ENCODE measurements at regions not wholly inside any gene's neighbourhood (a gene's known extent, or its start where the extent isn't known, plus 50 kb on each side); places are given as distances from the start of the nearest gene placed in this dataset.

- TF ChIP-seq CTCF (IDR thresholded peaks at IDR 0.05) (no peak), POLR2A (IDR thresholded peaks at IDR 0.05) (no peak)
- peaks cover 0 to 4% (median 0%) of the 10 kb centered on the region in 12 donors for H3K9me3 ChIP-seq
- peaks cover 0 to 46% (median 31%) of the 10 kb centered on the region in 12 donors for H3K4me1 ChIP-seq
- DNase-seq (no peak), ATAC-seq (peak in 2 of 4 donors; percentile 41 to 44)
- 14 to 27% (median 22%) methylated on average over 8 of the region's 8 CpGs for WGBS, 4 donors
- intact Hi-C loops (cut with DNase I): loop anchor here in 2 of 10 donors (5.0 to 10.0 kb wide), 2 partner anchors 198 to 254 kb away; no protein-coding TSS in a partner anchor
- no peaks in the 10 kb centered on the region for H3K27me3 ChIP-seq
- no peaks in the 10 kb centered on the region for H3K36me3 ChIP-seq
- H3K4me3 ChIP-seq: no peak overlapping the region
- H3K27ac ChIP-seq: peak overlapping the region; percentile 40 to 79 (median 60)
These were observed 421.8 kb upstream of the TBL1XR1 start for GRCh38 chr3:177618873-177619733.

GRCh38 chr3:177620073-177620472 is 422.8 kb upstream of the TBL1XR1 start:
- no peak overlapping the region for H3K4me3 ChIP-seq
- H3K27me3 ChIP-seq: no peaks in the 10 kb centered on the region
- peaks cover 0 to 37% (median 30%) of the 10 kb centered on the region in 12 donors for H3K4me1 ChIP-seq
- WGBS, 4 donors: 93 to 95% (median 94%) methylated on average over 9 of the region's 9 CpGs
- no peak for TF ChIP-seq CTCF (IDR thresholded peaks at IDR 0.05)
- TF ChIP-seq POLR2A (IDR thresholded peaks at IDR 0.05): no peak
- DNase-seq (no peak), ATAC-seq (no peak)
- intact Hi-C loops (cut with DNase I): loop anchor here in 2 of 10 donors (5.0 to 10.0 kb wide), 2 partner anchors 65 to 423 kb away; partner anchors contain the start of gene TBL1XR1 (in 1 of the 2)
- peak overlapping the region in 5 of 12 donors; percentile 58 to 79 (median 71) for H3K27ac ChIP-seq
- H3K9me3 ChIP-seq: no peaks in the 10 kb centered on the region
- H3K36me3 ChIP-seq: no peaks in the 10 kb centered on the region

- intact Hi-C loops (cut with DNase I): loop anchor here in 2 of 10 donors (5.0 to 10.0 kb wide), 2 partner anchors 62 to 425 kb away; partner anchors contain the start of gene TBL1XR1 (in 1 of the 2)
These were observed 425.2 kb upstream of the TBL1XR1 start for GRCh38 chr3:177622520-177622919.

More at GRCh38 chr3:177622520-177622919, 425.2 kb upstream of the TBL1XR1 start:
- DNase-seq (no peak), ATAC-seq (peak in 2 of 4 donors; percentile 41 to 55)
- TF ChIP-seq POLR2A (IDR thresholded peaks at IDR 0.05): no peak
- TF ChIP-seq CTCF (IDR thresholded peaks at IDR 0.05): peak in 3 of 12 donors; percentile 15 to 37 (median 17)
- Histone ChIP-seq H3K9me3 (no peaks in the 10 kb centered on the region), H3K27ac (peak overlapping the region in 5 of 12 donors; percentile 5 to 43 (median 23)), H3K27me3 (no peaks in the 10 kb centered on the region), H3K36me3 (no peaks in the 10 kb centered on the region), H3K4me3 (no peak overlapping the region), H3K4me1 (peaks cover 0 to 32% (median 24%) of the 10 kb centered on the region in 12 donors)
- 68 to 85% (median 75%) methylated on average over 1 of the region's 1 CpG for WGBS, 4 donors

Data from heart left ventricle (tissue), 16 donors.